Fibroblast of lung (primary cell): ENCODE measurements at regions not wholly inside any gene's neighbourhood (a gene's known extent, or its start where the extent isn't known, plus 50 kb on each side); places are given as distances from the start of the nearest gene placed in this dataset.

Experiments used
- CTCF ChIP-seq, 2 donors: IDR thresholded peaks in 1 of 2; conservative IDR thresholded peaks in 1 of 2; 1 replicate in 1 of 2; 2 replicates in 1 of 2; pipeline ENCODE4 v1.5.1; 2011 to 2012; ENCODE audit warnings: low read length in 2 of 2, control low read depth in 1 of 2, inconsistent platforms in 1 of 2, low read depth in 1 of 2, mild to moderate bottlenecking in 1 of 2
- EZH2 ChIP-seq: IDR thresholded peaks from 2 replicates; pipeline ENCODE4 v1.5.1; 2012; ENCODE audit warnings: low read length, control low read depth, mild to moderate bottlenecking; ENCODE audit errors: missing control alignments

GRCh38 chr2:4604767-4605166 lies 901.4 kb downstream of the DCDC2C start:
- TF ChIP-seq CTCF (conservative IDR thresholded peaks at IDR 0.05 in 1 of 2, IDR thresholded peaks at IDR 0.05 in 1 of 2; ENCODE audit: low read depth in 1 of 2, low read length in 2 of 2) (no peak), EZH2 (no peak)
